ENCODE measurements at regions not wholly inside any gene's neighbourhood (a gene's known extent, or its start where the extent isn't known, plus 50 kb on each side); places are given as distances from the start of the nearest gene placed in this dataset.

DNA sequence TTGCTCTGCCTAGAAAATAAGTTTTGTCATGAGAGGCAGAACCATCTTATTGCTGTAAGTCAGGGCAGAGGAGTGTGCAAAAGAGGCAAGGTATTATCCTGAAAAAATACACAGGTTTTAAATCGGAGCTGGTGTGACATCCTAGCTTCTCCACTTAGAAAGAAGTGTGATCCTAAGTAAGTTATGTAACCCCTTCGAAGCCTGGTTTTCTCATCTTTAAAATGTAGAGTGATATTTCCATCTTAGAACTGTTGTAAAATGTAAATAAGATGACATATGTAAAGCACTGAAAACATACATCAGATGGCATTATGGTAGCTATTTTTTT, 65.1 kb downstream of the IER5 start:
- H3K4me1 ChIP-seq (ENCODE audit: control insufficient read depth in 1 of 2, insufficient read depth in 2 of 2, low read length in 2 of 2) = peaks cover 0 to 3% of the 10 kb centered on the region in 2 experiments; a peak in 1 of 4 replicates
- no peak overlapping the region for H3K27ac ChIP-seq (ENCODE audit: low read depth, low read length)
- intact Hi-C loops (cut with micrococcal nuclease) = no loop called here
- H2AFZ ChIP-seq (ENCODE audit: low read depth, low read length, poor library complexity, severe bottlenecking) = no peak overlapping the region
- no peak overlapping the region for H3K4me2 ChIP-seq (ENCODE audit: low read length)
- RAD21 ChIA-PET (ENCODE audit: low non-redundant PET in 1 of 2, low total read pairs in 2 of 2, uncharacterized antibody in 2 of 2, unreplicated experiment in 2 of 2) = no interaction called here
- no peaks in the 10 kb centered on the region for H3K36me3 ChIP-seq (ENCODE audit: control insufficient read depth in 1 of 2, insufficient read depth in 2 of 2, low read length in 2 of 2)
- H3K4me3 ChIP-seq (replicated peaks in 1 of 2; ENCODE audit: low read depth in 1 of 2, low read length in 2 of 2) = no peak overlapping the region
- H3K9ac ChIP-seq (ENCODE audit: low read length) = no peak overlapping the region
- no peak for ATAC-seq
- TF ChIP-seq RAD21 (IDR thresholded peaks at IDR 0.05; ENCODE audit: low read depth) (no peak), JUND (IDR thresholded peaks at IDR 0.05) (no peak), CBX3 (IDR thresholded peaks at IDR 0.05; ENCODE audit: low read depth) (no peak), ZNF274 (IDR thresholded peaks at IDR 0.05; ENCODE audit: low read depth, low read length) (no peak), ELF1 (IDR thresholded peaks at IDR 0.05; ENCODE audit: borderline replicate concordance, low read depth) (no peak), EZH2 (IDR thresholded peaks at IDR 0.05) (no peak), SP1 (IDR thresholded peaks at IDR 0.05; ENCODE audit: low read depth) (no peak), ZFX (IDR thresholded peaks at IDR 0.05) (no peak), POLR2A (IDR thresholded peaks at IDR 0.05; ENCODE audit: borderline replicate concordance, extremely low read depth, insufficient read depth, insufficient read length) (no peak), YY1 (IDR thresholded peaks at IDR 0.05; ENCODE audit: extremely low read depth, insufficient replicate concordance, low read depth, low read length) (no peak), CEBPB (IDR thresholded peaks at IDR 0.05; ENCODE audit: low read depth) (no peak), EGR1 (IDR thresholded peaks at IDR 0.05; ENCODE audit: low read depth) (no peak), FOSL1 (IDR thresholded peaks at IDR 0.05; ENCODE audit: low read depth) (no peak), EZH2phosphoT487 (IDR thresholded peaks at IDR 0.05; ENCODE audit: borderline replicate concordance) (no peak), TCF7L2 (IDR thresholded peaks at IDR 0.05; ENCODE audit: borderline replicate concordance, extremely low read depth, insufficient read depth, insufficient read length) (no peak), POLR2AphosphoS5 (IDR thresholded peaks at IDR 0.05; ENCODE audit: low read depth, low read length) (no peak)
- TF ChIP-seq, protein P1, sequence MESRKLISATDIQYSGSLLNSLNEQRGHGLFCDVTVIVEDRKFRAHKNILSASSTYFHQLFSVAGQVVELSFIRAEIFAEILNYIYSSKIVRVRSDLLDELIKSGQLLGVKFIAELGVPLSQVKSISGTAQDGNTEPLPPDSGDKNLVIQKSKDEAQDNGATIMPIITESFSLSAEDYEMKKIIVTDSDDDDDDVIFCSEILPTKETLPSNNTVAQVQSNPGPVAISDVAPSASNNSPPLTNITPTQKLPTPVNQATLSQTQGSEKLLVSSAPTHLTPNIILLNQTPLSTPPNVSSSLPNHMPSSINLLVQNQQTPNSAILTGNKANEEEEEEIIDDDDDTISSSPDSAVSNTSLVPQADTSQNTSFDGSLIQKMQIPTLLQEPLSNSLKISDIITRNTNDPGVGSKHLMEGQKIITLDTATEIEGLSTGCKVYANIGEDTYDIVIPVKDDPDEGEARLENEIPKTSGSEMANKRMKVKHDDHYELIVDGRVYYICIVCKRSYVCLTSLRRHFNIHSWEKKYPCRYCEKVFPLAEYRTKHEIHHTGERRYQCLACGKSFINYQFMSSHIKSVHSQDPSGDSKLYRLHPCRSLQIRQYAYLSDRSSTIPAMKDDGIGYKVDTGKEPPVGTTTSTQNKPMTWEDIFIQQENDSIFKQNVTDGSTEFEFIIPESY (IDR thresholded peaks at IDR 0.05; ENCODE audit: extremely low read depth, insufficient replicate concordance, low read length) = no peak
- TF ChIP-seq, protein P2, sequence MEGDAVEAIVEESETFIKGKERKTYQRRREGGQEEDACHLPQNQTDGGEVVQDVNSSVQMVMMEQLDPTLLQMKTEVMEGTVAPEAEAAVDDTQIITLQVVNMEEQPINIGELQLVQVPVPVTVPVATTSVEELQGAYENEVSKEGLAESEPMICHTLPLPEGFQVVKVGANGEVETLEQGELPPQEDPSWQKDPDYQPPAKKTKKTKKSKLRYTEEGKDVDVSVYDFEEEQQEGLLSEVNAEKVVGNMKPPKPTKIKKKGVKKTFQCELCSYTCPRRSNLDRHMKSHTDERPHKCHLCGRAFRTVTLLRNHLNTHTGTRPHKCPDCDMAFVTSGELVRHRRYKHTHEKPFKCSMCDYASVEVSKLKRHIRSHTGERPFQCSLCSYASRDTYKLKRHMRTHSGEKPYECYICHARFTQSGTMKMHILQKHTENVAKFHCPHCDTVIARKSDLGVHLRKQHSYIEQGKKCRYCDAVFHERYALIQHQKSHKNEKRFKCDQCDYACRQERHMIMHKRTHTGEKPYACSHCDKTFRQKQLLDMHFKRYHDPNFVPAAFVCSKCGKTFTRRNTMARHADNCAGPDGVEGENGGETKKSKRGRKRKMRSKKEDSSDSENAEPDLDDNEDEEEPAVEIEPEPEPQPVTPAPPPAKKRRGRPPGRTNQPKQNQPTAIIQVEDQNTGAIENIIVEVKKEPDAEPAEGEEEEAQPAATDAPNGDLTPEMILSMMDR (IDR thresholded peaks at IDR 0.05 in 2 of 3, conservative IDR thresholded peaks at IDR 0.05 in 1 of 3; ENCODE audit: borderline replicate concordance in 1 of 3, insufficient read depth in 1 of 3, low read depth in 2 of 3, low read length in 2 of 3) = no peak
- H3K9me3 ChIP-seq (ENCODE audit: control insufficient read depth in 1 of 2, insufficient read depth in 1 of 2, low read depth in 1 of 2, low read length in 2 of 2) = no peaks in the 10 kb centered on the region
- H3K27me3 ChIP-seq (ENCODE audit: insufficient read depth, low read length) = no peaks in the 10 kb centered on the region
- CTCF ChIA-PET = no interaction called here
- BruUV-seq (replicated peaks) = no TSS peak
- POLR2A ChIA-PET = no interaction called here
- H3K79me2 ChIP-seq (ENCODE audit: insufficient read depth, low read length) = no peaks in the 10 kb centered on the region
- H4K20me1 ChIP-seq (ENCODE audit: insufficient read depth) = no peaks in the 10 kb centered on the region
- no peaks in the 10 kb centered on the region for H3K9me2 ChIP-seq (ENCODE audit: insufficient read depth)
- no peak for DNase-seq (ENCODE audit: low read depth, low spot score)
